IMR-90 (cell line): ENCODE measurements at regions not wholly inside any gene's neighbourhood (a gene's known extent, or its start where the extent isn't known, plus 50 kb on each side); places are given as distances from the start of the nearest gene placed in this dataset.

Source experiments
- ELK1 ChIP-seq: fragments of 150-350 bp; IDR thresholded peaks from 2 replicates; pipeline ENCODE4 v1.6.1; 2016; ENCODE audit warnings: low read depth, mild to moderate bottlenecking, low read length, moderate library complexity, borderline replicate concordance
- FOS ChIP-seq: fragments of 150-350 bp; IDR thresholded peaks from 2 replicates; pipeline ENCODE4 v1.6.1; 2016; ENCODE audit warnings: low read depth, low read length
- MAZ ChIP-seq: IDR thresholded peaks from 2 replicates; pipeline ENCODE4 v1.6.1; 2012; ENCODE audit warnings: low read depth, mild to moderate bottlenecking, low read length, improper control_type of control experiment, moderate library complexity, borderline replicate concordance
- MXI1 ChIP-seq: IDR thresholded peaks from 2 replicates; pipeline ENCODE4 v1.6.1; 2012; ENCODE audit warnings: low read depth, mild to moderate bottlenecking, low read length, moderate library complexity, borderline replicate concordance
- NFE2L2 ChIP-seq: fragments of 150-350 bp; IDR thresholded peaks from 2 replicates; pipeline ENCODE4 v1.6.1; 2016; ENCODE audit warnings: low read depth, mild to moderate bottlenecking, low read length
- POLR2A ChIP-seq: IDR thresholded peaks from 2 replicates; pipeline ENCODE4 v1.6.1; 2012; ENCODE audit warnings: mild to moderate bottlenecking, low read depth, low read length
- RAD21 ChIP-seq: IDR thresholded peaks from 2 replicates; pipeline ENCODE4 v1.6.1; 2012; ENCODE audit warnings: low read length, improper control_type of control experiment
- RCOR1 ChIP-seq: IDR thresholded peaks from 2 replicates; pipeline ENCODE4 v1.6.1; 2012; ENCODE audit warnings: mild to moderate bottlenecking, low read length, improper control_type of control experiment; ENCODE audit not compliant: insufficient replicate concordance
- RFX5 ChIP-seq: IDR thresholded peaks from 2 replicates; pipeline ENCODE4 v1.8.0; 2012; ENCODE audit warnings: low read depth, mild to moderate bottlenecking, low read length, moderate library complexity
- TF ChIP-seq, protein P1 (sequence below): conservative IDR thresholded peaks from 2 replicates; pipeline ENCODE4 v1.5.1; 2012; ENCODE audit warnings: mild to moderate bottlenecking, low read depth, low read length, improper control_type of control experiment
- TF ChIP-seq, protein P2 (sequence below): fragments of 150-350 bp; IDR thresholded peaks from 2 replicates; pipeline ENCODE4 v1.6.1; 2017; ENCODE audit warnings: mild to moderate bottlenecking, antibody characterized with exemption, low read length, low read depth

DNA sequence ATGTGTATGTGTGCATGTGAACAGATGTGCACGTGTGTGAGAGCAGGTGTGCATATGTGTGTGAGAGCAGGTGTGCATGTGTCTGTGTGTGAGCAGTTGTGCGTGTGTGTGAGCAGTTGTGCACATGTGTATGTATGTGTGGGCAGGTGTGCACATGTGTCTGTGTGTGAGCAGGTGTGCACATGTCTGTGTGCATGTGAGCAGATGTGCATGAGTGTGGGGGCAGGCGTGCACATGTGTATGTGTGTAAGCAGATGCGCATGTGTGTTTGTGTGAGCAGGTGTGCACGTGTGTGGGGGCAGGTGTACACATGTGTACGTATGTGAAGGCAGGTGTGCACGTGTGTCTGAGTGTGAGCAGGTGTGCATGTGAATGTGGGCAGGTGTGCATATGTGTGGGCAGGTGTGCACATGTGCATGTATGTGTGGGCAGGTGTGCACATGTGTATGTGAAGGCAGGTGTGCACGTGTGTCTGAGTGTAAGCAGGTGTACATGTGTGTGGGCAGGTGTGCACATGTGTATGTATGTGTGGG lies 66.5 kb upstream of the LRPAP1 start:
- TF ChIP-seq POLR2A (no peak), RFX5 (no peak), RAD21 (no peak), ELK1 (no peak), MAZ (no peak), NFE2L2 (no peak), RCOR1 (no peak), FOS (no peak), MXI1 (no peak)
- TF ChIP-seq, protein P1, sequence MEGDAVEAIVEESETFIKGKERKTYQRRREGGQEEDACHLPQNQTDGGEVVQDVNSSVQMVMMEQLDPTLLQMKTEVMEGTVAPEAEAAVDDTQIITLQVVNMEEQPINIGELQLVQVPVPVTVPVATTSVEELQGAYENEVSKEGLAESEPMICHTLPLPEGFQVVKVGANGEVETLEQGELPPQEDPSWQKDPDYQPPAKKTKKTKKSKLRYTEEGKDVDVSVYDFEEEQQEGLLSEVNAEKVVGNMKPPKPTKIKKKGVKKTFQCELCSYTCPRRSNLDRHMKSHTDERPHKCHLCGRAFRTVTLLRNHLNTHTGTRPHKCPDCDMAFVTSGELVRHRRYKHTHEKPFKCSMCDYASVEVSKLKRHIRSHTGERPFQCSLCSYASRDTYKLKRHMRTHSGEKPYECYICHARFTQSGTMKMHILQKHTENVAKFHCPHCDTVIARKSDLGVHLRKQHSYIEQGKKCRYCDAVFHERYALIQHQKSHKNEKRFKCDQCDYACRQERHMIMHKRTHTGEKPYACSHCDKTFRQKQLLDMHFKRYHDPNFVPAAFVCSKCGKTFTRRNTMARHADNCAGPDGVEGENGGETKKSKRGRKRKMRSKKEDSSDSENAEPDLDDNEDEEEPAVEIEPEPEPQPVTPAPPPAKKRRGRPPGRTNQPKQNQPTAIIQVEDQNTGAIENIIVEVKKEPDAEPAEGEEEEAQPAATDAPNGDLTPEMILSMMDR: no peak
- TF ChIP-seq, protein P2, sequence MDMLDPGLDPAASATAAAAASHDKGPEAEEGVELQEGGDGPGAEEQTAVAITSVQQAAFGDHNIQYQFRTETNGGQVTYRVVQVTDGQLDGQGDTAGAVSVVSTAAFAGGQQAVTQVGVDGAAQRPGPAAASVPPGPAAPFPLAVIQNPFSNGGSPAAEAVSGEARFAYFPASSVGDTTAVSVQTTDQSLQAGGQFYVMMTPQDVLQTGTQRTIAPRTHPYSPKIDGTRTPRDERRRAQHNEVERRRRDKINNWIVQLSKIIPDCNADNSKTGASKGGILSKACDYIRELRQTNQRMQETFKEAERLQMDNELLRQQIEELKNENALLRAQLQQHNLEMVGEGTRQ: no peak
